ENCODE measurements at regions not wholly inside any gene's neighbourhood (a gene's known extent, or its start where the extent isn't known, plus 50 kb on each side); places are given as distances from the start of the nearest gene placed in this dataset.

- no peak overlapping the region for H4K8ac ChIP-seq (ENCODE audit: low read depth in 2 of 2, low read length in 2 of 2)
- no peak overlapping the region for H3K23ac ChIP-seq (ENCODE audit: low read depth, low read length)
- intact Hi-C loops (cut with micrococcal nuclease) (no loop called here), dilution Hi-C loops (cut with HindIII; ENCODE audit: low sequenced_read_pairs, unreplicated experiment) (no loop called here), in situ Hi-C loops (cut with MboI; ENCODE audit: low sequenced_read_pairs) (no loop called here)
- ATAC-seq (ENCODE audit: low read depth) (no peak), DNase-seq (no peak)
- no peaks in the 10 kb centered on the region for H4K20me1 ChIP-seq (ENCODE audit: insufficient read depth, low read length)
- H2BK5ac ChIP-seq (ENCODE audit: low read depth, low read length, poor library complexity, severe bottlenecking), result no peak overlapping the region
- 30% methylated on average over 2 of the region's 6 CpGs; no CpG with 5 or more reads in 1 of the 2 experiments for WGBS, 2 experiments (ENCODE audit: extremely low coverage in 2 of 2, insufficient read length in 1 of 2)
- H3K9ac ChIP-seq (ENCODE audit: low read depth, low read length), result no peak overlapping the region
- H2AK9ac ChIP-seq (replicated peaks; ENCODE audit: low read depth, low read length, poor library complexity), result peak overlapping the region; percentile 50
- H2BK15ac ChIP-seq (ENCODE audit: low read depth, low read length), result no peak overlapping the region
- no peak overlapping the region for H3K4ac ChIP-seq (ENCODE audit: low read depth, low read length)
- no TSS peak for BruUV-seq (replicated peaks)
- no peaks in the 10 kb centered on the region for H3K9me1 ChIP-seq (ENCODE audit: insufficient read depth, low read length)
- TF ChIP-seq NFE2L2 (IDR thresholded peaks at IDR 0.05; ENCODE audit: low read depth, low read length) (no peak), RAD21 (IDR thresholded peaks at IDR 0.05; ENCODE audit: low read length) (no peak), CHD1 (IDR thresholded peaks at IDR 0.05; ENCODE audit: low read depth, low read length) (no peak), RCOR1 (IDR thresholded peaks at IDR 0.05; ENCODE audit: insufficient replicate concordance, low read length) (no peak), BHLHE40 (IDR thresholded peaks at IDR 0.05; ENCODE audit: low read depth, low read length) (no peak), CEBPB (IDR thresholded peaks at IDR 0.05; ENCODE audit: low read depth, low read length) (no peak), POLR2A (IDR thresholded peaks at IDR 0.05; ENCODE audit: low read depth, low read length) (no peak), MAZ (IDR thresholded peaks at IDR 0.05; ENCODE audit: borderline replicate concordance, low read depth, low read length) (no peak), MXI1 (IDR thresholded peaks at IDR 0.05; ENCODE audit: borderline replicate concordance, low read depth, low read length) (no peak), FOS (IDR thresholded peaks at IDR 0.05; ENCODE audit: low read depth, low read length) (no peak), RFX5 (IDR thresholded peaks at IDR 0.05; ENCODE audit: low read depth, low read length) (no peak)
- TF ChIP-seq, protein P1, sequence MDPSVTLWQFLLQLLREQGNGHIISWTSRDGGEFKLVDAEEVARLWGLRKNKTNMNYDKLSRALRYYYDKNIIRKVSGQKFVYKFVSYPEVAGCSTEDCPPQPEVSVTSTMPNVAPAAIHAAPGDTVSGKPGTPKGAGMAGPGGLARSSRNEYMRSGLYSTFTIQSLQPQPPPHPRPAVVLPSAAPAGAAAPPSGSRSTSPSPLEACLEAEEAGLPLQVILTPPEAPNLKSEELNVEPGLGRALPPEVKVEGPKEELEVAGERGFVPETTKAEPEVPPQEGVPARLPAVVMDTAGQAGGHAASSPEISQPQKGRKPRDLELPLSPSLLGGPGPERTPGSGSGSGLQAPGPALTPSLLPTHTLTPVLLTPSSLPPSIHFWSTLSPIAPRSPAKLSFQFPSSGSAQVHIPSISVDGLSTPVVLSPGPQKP (IDR thresholded peaks at IDR 0.05; ENCODE audit: borderline replicate concordance, low read depth, low read length), result no peak
- no peak overlapping the region for H3K56ac ChIP-seq (ENCODE audit: extremely low read depth, insufficient read depth, low read length)
- H4K91ac ChIP-seq (ENCODE audit: insufficient read depth, low read depth, low read length), result no peak overlapping the region
- no peak overlapping the region for H2BK20ac ChIP-seq (ENCODE audit: low read depth, low read length)
- no peak overlapping the region for H2AFZ ChIP-seq (replicated peaks; ENCODE audit: low read length, poor library complexity)
- POLR2A ChIA-PET (ENCODE audit: unreplicated experiment), result no interaction called here
- H3K4me3 ChIP-seq (ENCODE audit: insufficient read depth, low read depth, low read length), result no peak overlapping the region
- H3K27ac ChIP-seq (ENCODE audit: insufficient read depth, low read length), result no peak overlapping the region
- H3K4me2 ChIP-seq (ENCODE audit: low read depth, low read length), result no peak overlapping the region
- H3K27me3 ChIP-seq (ENCODE audit: control insufficient read depth, insufficient read depth, low read length), result peaks cover 16% of the 10 kb centered on the region
- H3K36me3 ChIP-seq (ENCODE audit: control insufficient read depth, insufficient read depth, low read length), result no peaks in the 10 kb centered on the region
- no peaks in the 10 kb centered on the region for H3K9me3 ChIP-seq (ENCODE audit: control insufficient read depth, insufficient read depth, low read length)
- no peak overlapping the region for H3K14ac ChIP-seq (replicated peaks; ENCODE audit: low read depth, low read length)
- H2BK120ac ChIP-seq (ENCODE audit: low read depth, low read length), result no peak overlapping the region
- no peak overlapping the region for H3K18ac ChIP-seq (ENCODE audit: low read depth, low read length)
- H2AK5ac ChIP-seq (ENCODE audit: low read depth, low read length), result no peak overlapping the region
- no peaks in the 10 kb centered on the region for H3K4me1 ChIP-seq (ENCODE audit: control insufficient read depth, insufficient read depth, low read length)
- H3K79me1 ChIP-seq (ENCODE audit: low read depth in 1 of 2, low read length in 2 of 2), result no peaks in the 10 kb centered on the region
- no peak overlapping the region for H4K5ac ChIP-seq (ENCODE audit: low read depth, low read length)
- CTCF ChIA-PET, result no interaction called here
These were observed 605.1 kb downstream of the BCOR start for GRCh38 chrX:39492497-39493162.

Data from IMR-90 (cell line).